H1 (cell line): ENCODE measurements at regions not wholly inside any gene's neighbourhood (a gene's known extent, or its start where the extent isn't known, plus 50 kb on each side); places are given as distances from the start of the nearest gene placed in this dataset.

Experiments
- CTCF ChIA-PET: fragments of 300-600 bp; sonication (Branson Sonifier 250); formaldehyde crosslinking; loops from one replicate; lab custom pipeline; 2021; ENCODE audit not compliant: partially characterized antibody; lab: Charles Lee
- POLR2A ChIA-PET: fragments of 300-600 bp; sonication (Branson Sonifier 250); formaldehyde crosslinking; loops from one replicate; lab custom pipeline; 2021; ENCODE audit warnings: inconsistent platforms; ENCODE audit not compliant: partially characterized antibody; lab: Charles Lee
- DNase-seq, 2 experiments: peaks; one replicate each; pipeline versions ENCODE4 v3.0.0 to v3.0.0-alpha.2; 2010 to 2022; ENCODE audit warnings: low spot score in 2 of 2, low read depth in 1 of 2, mixed read lengths in 1 of 2
- FAIRE-seq: peaks from 2 replicates; lab custom pipeline; 2011; peaks lifted over from hg19 to GRCh38; lab: Jason Lieb, UNC
- H2AFZ ChIP-seq: 2 replicates; pipeline ENCODE4 v1.8.1; 2012; ENCODE audit warnings: low read length, inconsistent platforms
- H2AK5ac ChIP-seq: 2 replicates; pipeline ENCODE4 v1.6.1; 2013; ENCODE audit warnings: low read depth, low read length
- H2BK120ac ChIP-seq: replicated peaks from 2 replicates; pipeline ENCODE3; 2013; ENCODE audit warnings: low read depth, low read length, inconsistent platforms
- H2BK12ac ChIP-seq: 2 replicates; pipeline ENCODE4 v1.6.1; 2013; ENCODE audit warnings: low read depth, low read length
- H2BK15ac ChIP-seq: 2 replicates; pipeline ENCODE4 v1.6.1; 2013; ENCODE audit warnings: low read length
- H2BK20ac ChIP-seq: 2 replicates; pipeline ENCODE4 v1.6.1; 2013; ENCODE audit warnings: low read length
- H2BK5ac ChIP-seq: 2 replicates; pipeline ENCODE4 v1.6.1; 2013; ENCODE audit warnings: low read depth, low read length
- H3K14ac ChIP-seq: 2 replicates; pipeline ENCODE4 v1.6.1; 2013; ENCODE audit warnings: inconsistent platforms; ENCODE audit not compliant: insufficient read length
- H3K18ac ChIP-seq: 2 replicates; pipeline ENCODE4 v1.6.1; 2013; ENCODE audit warnings: low read length; ENCODE audit errors: extremely low read depth
- H3K23ac ChIP-seq: 2 replicates; pipeline ENCODE4 v1.6.1; 2013; ENCODE audit warnings: inconsistent platforms; ENCODE audit not compliant: insufficient read length
- H3K23me2 ChIP-seq: 2 replicates; pipeline ENCODE4 v1.6.1; 2013; ENCODE audit warnings: low read depth, low read length
- H3K27ac ChIP-seq: 2 replicates; pipeline ENCODE4 v1.6.1; 2011; ENCODE audit warnings: low read depth, low read length, inconsistent platforms
- H3K27me3 ChIP-seq, 4 experiments: replicated peaks in 1 of 4; 1 replicate in 1 of 4; 2 replicates in 3 of 4; pipeline versions ENCODE4 v1.6.1 to v1.8.1; 2011 to 2013; ENCODE audit warnings: low read length in 3 of 4, mild to moderate bottlenecking in 3 of 4, inconsistent platforms in 2 of 4, mixed read lengths in 2 of 4, moderate library complexity in 1 of 4; ENCODE audit not compliant: control insufficient read depth in 3 of 4, insufficient read depth in 3 of 4; ENCODE audit errors: extremely low read depth in 1 of 4
- H3K36me3 ChIP-seq, 4 experiments: 2 replicates each; pipeline versions ENCODE4 v1.6.1 to v1.8.1; 2011 to 2013; ENCODE audit warnings: mild to moderate bottlenecking in 4 of 4, low read length in 3 of 4, moderate library complexity in 2 of 4, control low read depth in 1 of 4, inconsistent platforms in 1 of 4; ENCODE audit not compliant: insufficient read depth in 4 of 4, control insufficient read depth in 2 of 4
- H3K4ac ChIP-seq: replicated peaks from 2 replicates; pipeline ENCODE3; 2013; ENCODE audit warnings: low read length, low read depth, mixed read lengths, inconsistent platforms; ENCODE audit not compliant: insufficient read length
- H3K4me1 ChIP-seq, 4 experiments: replicated peaks in 1 of 4; 1 replicate in 1 of 4; 2 replicates in 3 of 4; pipeline versions ENCODE4 v1.6.1 to v1.8.1; 2011 to 2013; ENCODE audit warnings: low read length in 3 of 4, inconsistent platforms in 2 of 4, mixed read lengths in 1 of 4; ENCODE audit not compliant: insufficient read depth in 4 of 4, control insufficient read depth in 3 of 4
- H3K4me2 ChIP-seq, 2 experiments: 2 replicates each; pipeline versions ENCODE4 v1.6.1 to v1.8.1; 2011 to 2013; ENCODE audit warnings: low read depth in 2 of 2, low read length in 2 of 2, control low read depth in 1 of 2, inconsistent platforms in 1 of 2, mild to moderate bottlenecking in 1 of 2; ENCODE audit not compliant: insufficient read depth in 1 of 2
- H3K4me3 ChIP-seq, 4 experiments: fragments of 200-600, 300-600 bp in 1 of 4; sonication (generic), shearing (Covaris generic), sonication (Bioruptor Twin) in 1 of 4; 2 replicates each; pipeline versions ENCODE4 v1.5.1 to v1.8.1; 2011 to 2016; ENCODE audit warnings: low read length in 4 of 4, low read depth in 3 of 4, control low read depth in 2 of 4, inconsistent platforms in 2 of 4, mild to moderate bottlenecking in 2 of 4, mixed read lengths in 1 of 4, moderate library complexity in 1 of 4; ENCODE audit not compliant: insufficient read depth in 2 of 4; ENCODE audit errors: extremely low read depth in 1 of 4
- H3K56ac ChIP-seq: replicated peaks from 2 replicates; pipeline ENCODE3; 2013; ENCODE audit warnings: low read depth, mild to moderate bottlenecking, mixed read lengths, low read length, inconsistent platforms; ENCODE audit not compliant: insufficient read length
- H3K79me1 ChIP-seq: 2 replicates; pipeline ENCODE4 v1.6.1; 2013; ENCODE audit warnings: low read depth, low read length, control low read depth
- H3K79me2 ChIP-seq, 2 experiments: 2 replicates each; pipeline versions ENCODE4 v1.6.1 to v1.8.1; 2012 to 2013; ENCODE audit warnings: low read length in 2 of 2, mild to moderate bottlenecking in 2 of 2, inconsistent platforms in 1 of 2; ENCODE audit not compliant: insufficient read depth in 2 of 2, control insufficient read depth in 1 of 2
- H3K9ac ChIP-seq, 4 experiments: replicated peaks in 1 of 4; 1 replicate in 1 of 4; 2 replicates in 3 of 4; pipeline versions ENCODE4 v1.6.1 to v1.8.1; 2011 to 2013; ENCODE audit warnings: low read depth in 3 of 4, low read length in 3 of 4, control low read depth in 2 of 4, mild to moderate bottlenecking in 2 of 4, moderate library complexity in 2 of 4, inconsistent platforms in 1 of 4; ENCODE audit errors: extremely low read depth in 1 of 4
- H3K9me3 ChIP-seq, 2 experiments: 2 replicates each; pipeline versions ENCODE4 v1.6.1 to v1.8.1; 2012 to 2013; ENCODE audit warnings: mild to moderate bottlenecking in 2 of 2, moderate library complexity in 2 of 2, control low read depth in 1 of 2, inconsistent platforms in 1 of 2, low read depth in 1 of 2, low read length in 1 of 2, mixed read lengths in 1 of 2; ENCODE audit not compliant: insufficient read depth in 2 of 2
- H4K20me1 ChIP-seq, 2 experiments: replicated peaks in 1 of 2; 2 replicates each; pipeline versions ENCODE3 to v1.8.1; 2011 to 2013; ENCODE audit warnings: inconsistent platforms in 2 of 2, low read length in 2 of 2, mild to moderate bottlenecking in 1 of 2; ENCODE audit not compliant: insufficient read depth in 2 of 2, control insufficient read depth in 1 of 2
- H4K5ac ChIP-seq: 2 replicates; pipeline ENCODE4 v1.6.1; 2013; ENCODE audit warnings: low read length, low read depth, mixed read lengths, inconsistent platforms; ENCODE audit not compliant: insufficient read length
- H4K8ac ChIP-seq: 2 replicates; pipeline ENCODE4 v1.8.0; 2013; ENCODE audit warnings: mild to moderate bottlenecking, moderate library complexity, low read length, inconsistent platforms; ENCODE audit not compliant: insufficient read depth; ENCODE audit errors: extremely low read depth
- H4K91ac ChIP-seq: replicated peaks from 2 replicates; pipeline ENCODE3; 2013; ENCODE audit warnings: low read length, mixed read lengths, inconsistent platforms; ENCODE audit not compliant: insufficient read length
- TF ChIP-seq, protein P1 (sequence below), 3 experiments: IDR thresholded peaks; 1 replicate in 2 of 3; 2 replicates in 1 of 3; pipeline versions ENCODE4 v1.5.1 to v1.6.1; 2011; ENCODE audit warnings: low read length in 3 of 3, mild to moderate bottlenecking in 3 of 3, inconsistent platforms in 2 of 3, low read depth in 1 of 3, moderate library complexity in 1 of 3; ENCODE audit not compliant: insufficient read depth in 1 of 3; ENCODE audit errors: control extremely low read depth in 1 of 3

DNA sequence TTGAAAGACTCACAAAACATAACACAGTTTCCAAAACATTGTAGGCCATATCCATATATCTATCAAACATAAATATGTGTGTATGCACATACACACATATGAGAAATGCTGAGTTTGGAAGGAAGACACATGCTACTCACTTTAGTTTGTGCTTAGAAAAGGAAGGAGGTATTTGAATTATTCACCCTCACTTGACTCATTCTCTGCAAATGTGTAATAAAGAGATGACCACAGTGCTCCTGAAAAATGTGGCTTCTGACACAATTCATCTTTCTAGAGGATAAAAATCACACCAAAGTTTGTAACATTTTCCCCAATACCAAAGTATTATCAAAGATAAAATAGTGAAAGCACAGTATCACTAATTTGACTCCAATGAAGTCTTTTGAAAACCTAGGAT is 950.1 kb downstream of the FAT4 start:
- H3K4me2 ChIP-seq: no peak overlapping the region
- no peak for FAIRE-seq

More for the DNA sequence above, 950.1 kb downstream of the FAT4 start:
- H3K79me2 ChIP-seq: no peaks in the 10 kb centered on the region
- H3K14ac ChIP-seq: no peak overlapping the region
- H2BK12ac ChIP-seq: no peak overlapping the region
- H3K4me3 ChIP-seq: no peak overlapping the region
- no peaks in the 10 kb centered on the region for H3K4me1 ChIP-seq
- H2AK5ac ChIP-seq: no peak overlapping the region
- no peaks in the 10 kb centered on the region for H3K9me3 ChIP-seq
- H3K36me3 ChIP-seq: no peaks in the 10 kb centered on the region
- no peak overlapping the region for H2AFZ ChIP-seq
- H2BK120ac ChIP-seq: no peak overlapping the region
- no peak overlapping the region for H2BK20ac ChIP-seq
- no peaks in the 10 kb centered on the region for H3K23me2 ChIP-seq
- no peak overlapping the region for H2BK5ac ChIP-seq
- no peaks in the 10 kb centered on the region for H3K79me1 ChIP-seq
- H3K4ac ChIP-seq: no peak overlapping the region
- no peak overlapping the region for H3K23ac ChIP-seq
- ChIA-PET CTCF (interaction anchor here (0.8 kb wide), 1 partner anchor 51 kb away, joined by 3 read pairs; no protein-coding TSS in a partner anchor), POLR2A (no interaction called here)
- no peak overlapping the region for H3K27ac ChIP-seq
- no peaks in the 10 kb centered on the region for H4K20me1 ChIP-seq
- H2BK15ac ChIP-seq: no peak overlapping the region
- TF ChIP-seq, protein P1, sequence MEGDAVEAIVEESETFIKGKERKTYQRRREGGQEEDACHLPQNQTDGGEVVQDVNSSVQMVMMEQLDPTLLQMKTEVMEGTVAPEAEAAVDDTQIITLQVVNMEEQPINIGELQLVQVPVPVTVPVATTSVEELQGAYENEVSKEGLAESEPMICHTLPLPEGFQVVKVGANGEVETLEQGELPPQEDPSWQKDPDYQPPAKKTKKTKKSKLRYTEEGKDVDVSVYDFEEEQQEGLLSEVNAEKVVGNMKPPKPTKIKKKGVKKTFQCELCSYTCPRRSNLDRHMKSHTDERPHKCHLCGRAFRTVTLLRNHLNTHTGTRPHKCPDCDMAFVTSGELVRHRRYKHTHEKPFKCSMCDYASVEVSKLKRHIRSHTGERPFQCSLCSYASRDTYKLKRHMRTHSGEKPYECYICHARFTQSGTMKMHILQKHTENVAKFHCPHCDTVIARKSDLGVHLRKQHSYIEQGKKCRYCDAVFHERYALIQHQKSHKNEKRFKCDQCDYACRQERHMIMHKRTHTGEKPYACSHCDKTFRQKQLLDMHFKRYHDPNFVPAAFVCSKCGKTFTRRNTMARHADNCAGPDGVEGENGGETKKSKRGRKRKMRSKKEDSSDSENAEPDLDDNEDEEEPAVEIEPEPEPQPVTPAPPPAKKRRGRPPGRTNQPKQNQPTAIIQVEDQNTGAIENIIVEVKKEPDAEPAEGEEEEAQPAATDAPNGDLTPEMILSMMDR (IDR thresholded peaks at IDR 0.05; ENCODE audit: control extremely low read depth in 1 of 3, insufficient read depth in 1 of 3, low read depth in 1 of 3, low read length in 3 of 3): no peak
- DNase-seq: no peak
- no peak overlapping the region for H3K56ac ChIP-seq
- no peak overlapping the region for H4K8ac ChIP-seq
- no peaks in the 10 kb centered on the region for H3K27me3 ChIP-seq
- H4K91ac ChIP-seq: no peak overlapping the region
- no peak overlapping the region for H3K9ac ChIP-seq
- no peak overlapping the region for H3K18ac ChIP-seq
- H4K5ac ChIP-seq: no peak overlapping the region
